Mesenchymal stem cell (in vitro differentiated cells and primary cell): ENCODE measurements at regions not wholly inside any gene's neighbourhood (a gene's known extent, or its start where the extent isn't known, plus 50 kb on each side); places are given as distances from the start of the nearest gene placed in this dataset.

Experiments
- DNase-seq: peaks from one replicate; pipeline ENCODE4 v3.0.0-alpha.2; 2013
- H2AFZ ChIP-seq: one replicate; pipeline ENCODE4 v1.6.1; 2013; ENCODE audit warnings: low read depth, mild to moderate bottlenecking, control low read depth, inconsistent platforms, low read length, moderate library complexity
- H2AK5ac ChIP-seq: 2 replicates; pipeline ENCODE4 v1.6.1; 2013; ENCODE audit warnings: low read length, moderate library complexity, mild to moderate bottlenecking, inconsistent platforms; ENCODE audit not compliant: severe bottlenecking
- H2BK120ac ChIP-seq: one replicate; pipeline ENCODE4 v1.6.1; 2013; ENCODE audit warnings: low read depth, mild to moderate bottlenecking, inconsistent platforms, low read length, moderate library complexity
- H2BK12ac ChIP-seq, 2 experiments: one replicate each; pipeline ENCODE4 v1.6.1; 2013; ENCODE audit warnings: inconsistent platforms in 2 of 2, low read length in 2 of 2, mild to moderate bottlenecking in 2 of 2, moderate library complexity in 2 of 2, control low read depth in 1 of 2
- H2BK15ac ChIP-seq: one replicate; pipeline ENCODE4 v1.6.1; 2013; ENCODE audit warnings: mild to moderate bottlenecking, low read depth, inconsistent platforms; ENCODE audit not compliant: poor library complexity, severe bottlenecking
- H2BK5ac ChIP-seq: 2 replicates; pipeline ENCODE4 v1.6.1; 2013; ENCODE audit warnings: low read depth, mild to moderate bottlenecking, low read length, control low read depth, inconsistent platforms; ENCODE audit not compliant: poor library complexity, severe bottlenecking
- H3K14ac ChIP-seq, 2 experiments: one replicate each; pipeline ENCODE4 v1.6.1; 2013; ENCODE audit warnings: inconsistent platforms in 2 of 2, low read length in 2 of 2, control low read depth in 1 of 2, mild to moderate bottlenecking in 1 of 2, moderate library complexity in 1 of 2
- H3K18ac ChIP-seq, 2 experiments: one replicate each; pipeline ENCODE4 v1.6.1; 2013; ENCODE audit warnings: inconsistent platforms in 2 of 2, low read length in 2 of 2, control low read depth in 1 of 2, low read depth in 1 of 2, mild to moderate bottlenecking in 1 of 2
- H3K23ac ChIP-seq, 2 experiments: one replicate each; pipeline ENCODE4 v1.6.1; 2013; ENCODE audit warnings: inconsistent platforms in 2 of 2, low read length in 2 of 2, mild to moderate bottlenecking in 2 of 2, moderate library complexity in 2 of 2, control low read depth in 1 of 2
- H3K27ac ChIP-seq: 2 replicates; pipeline ENCODE4 v1.5.1; 2013; ENCODE audit warnings: mild to moderate bottlenecking, moderate library complexity, low read length, control low read depth, inconsistent platforms; ENCODE audit not compliant: poor library complexity, severe bottlenecking
- H3K27me3 ChIP-seq, 2 experiments: 2 replicates each; pipeline versions ENCODE4 v1.6.1 to v1.7.0; 2013; ENCODE audit warnings: low read length in 2 of 2, mild to moderate bottlenecking in 2 of 2, moderate library complexity in 2 of 2, control low read depth in 1 of 2, inconsistent platforms in 1 of 2; ENCODE audit not compliant: control insufficient read depth in 1 of 2, insufficient read depth in 1 of 2
- H3K36me3 ChIP-seq, 2 experiments: 2 replicates each; pipeline versions ENCODE4 v1.6.1 to v1.7.0; 2013; ENCODE audit warnings: low read length in 2 of 2, control low read depth in 1 of 2, inconsistent platforms in 1 of 2, low read depth in 1 of 2, mild to moderate bottlenecking in 1 of 2; ENCODE audit not compliant: insufficient read depth in 2 of 2, control insufficient read depth in 1 of 2
- H3K4ac ChIP-seq, 2 experiments: one replicate each; pipeline ENCODE4 v1.6.1; 2013; ENCODE audit warnings: inconsistent platforms in 2 of 2, low read length in 2 of 2, mild to moderate bottlenecking in 2 of 2, moderate library complexity in 2 of 2, control low read depth in 1 of 2, low read depth in 1 of 2
- H3K4me1 ChIP-seq: 2 replicates; pipeline ENCODE4 v1.6.1; 2013; ENCODE audit warnings: low read depth, low read length, control low read depth; ENCODE audit not compliant: control insufficient read depth, insufficient read depth
- H3K4me2 ChIP-seq: 2 replicates; pipeline ENCODE4 v1.6.1; 2013; ENCODE audit warnings: low read length, mild to moderate bottlenecking, inconsistent platforms; ENCODE audit not compliant: poor library complexity, severe bottlenecking
- H3K4me3 ChIP-seq, 2 experiments: 2 replicates each; pipeline versions ENCODE4 v1.5.1 to v1.7.0; 2013; ENCODE audit warnings: low read length in 2 of 2, mild to moderate bottlenecking in 2 of 2, control low read depth in 1 of 2, low read depth in 1 of 2; ENCODE audit not compliant: insufficient read depth in 1 of 2
- H3K79me1 ChIP-seq: replicated peaks from 2 replicates; pipeline ENCODE4 v1.6.1; 2013; ENCODE audit warnings: mild to moderate bottlenecking, control low read depth, low read length, inconsistent platforms; ENCODE audit not compliant: poor library complexity, severe bottlenecking
- H3K9ac ChIP-seq: 2 replicates; pipeline ENCODE4 v1.7.0; 2013; ENCODE audit warnings: mild to moderate bottlenecking, low read length, moderate library complexity
- H3K9me3 ChIP-seq: 2 replicates; pipeline ENCODE4 v1.7.0; 2013; ENCODE audit warnings: mild to moderate bottlenecking, low read length; ENCODE audit not compliant: control insufficient read depth
- H4K8ac ChIP-seq: one replicate; pipeline ENCODE4 v1.6.1; 2013; ENCODE audit warnings: inconsistent platforms, mild to moderate bottlenecking, low read length, moderate library complexity
- H4K91ac ChIP-seq: one replicate; pipeline ENCODE4 v1.6.1; 2013; ENCODE audit warnings: mild to moderate bottlenecking, low read length, inconsistent platforms
- WGBS: methylation state at CpG from one replicate; pipeline ENCODE4 v1.1.7; 2013; ENCODE audit warnings: mixed read lengths; 5-methylcytosine and 5-hydroxymethylcytosine counted together

DNA sequence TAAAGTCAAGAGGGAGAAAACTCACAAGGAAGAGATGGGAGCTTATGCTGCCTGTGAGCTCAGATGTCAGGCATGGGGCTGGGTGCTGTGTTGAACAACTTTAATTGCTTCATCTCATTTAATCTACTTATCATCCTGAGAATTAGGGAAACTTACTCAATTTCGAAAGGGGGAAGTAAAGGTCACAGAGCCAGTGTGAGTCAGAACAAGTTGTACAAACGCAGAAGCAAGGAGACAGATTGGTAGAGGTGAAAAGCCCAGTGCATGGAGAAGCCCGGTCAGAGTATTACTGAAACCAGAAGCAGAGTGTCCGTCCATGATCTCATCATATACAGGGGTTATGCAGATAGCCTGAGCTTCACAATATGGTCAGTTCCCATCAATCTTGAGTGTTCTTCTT is 281.1 kb upstream of the POU3F3 start:
- H2AK5ac ChIP-seq, result no peak overlapping the region
- DNase-seq, result no peak
- H3K27me3 ChIP-seq, result no peaks in the 10 kb centered on the region
- H3K9ac ChIP-seq, result no peak overlapping the region
- no peak overlapping the region for H2BK12ac ChIP-seq
- no peak overlapping the region for H4K8ac ChIP-seq
- no peak overlapping the region for H3K4me3 ChIP-seq
- no peaks in the 10 kb centered on the region for H3K4me1 ChIP-seq
- no peak overlapping the region for H2AFZ ChIP-seq
- no peak overlapping the region for H2BK15ac ChIP-seq
- H2BK5ac ChIP-seq, result no peak overlapping the region
- no peaks in the 10 kb centered on the region for H3K9me3 ChIP-seq
- no peak overlapping the region for H3K14ac ChIP-seq
- no peaks in the 10 kb centered on the region for H3K36me3 ChIP-seq
- H2BK120ac ChIP-seq, result no peak overlapping the region
- no peak overlapping the region for H3K4ac ChIP-seq
- H3K79me1 ChIP-seq, result no peaks in the 10 kb centered on the region
- no peak overlapping the region for H4K91ac ChIP-seq
- H3K27ac ChIP-seq, result no peak overlapping the region
- no peak overlapping the region for H3K23ac ChIP-seq
- no peak overlapping the region for H3K18ac ChIP-seq
- 77% methylated on average over 4 of the region's 4 CpGs for WGBS
- H3K4me2 ChIP-seq, result no peak overlapping the region

DNA sequence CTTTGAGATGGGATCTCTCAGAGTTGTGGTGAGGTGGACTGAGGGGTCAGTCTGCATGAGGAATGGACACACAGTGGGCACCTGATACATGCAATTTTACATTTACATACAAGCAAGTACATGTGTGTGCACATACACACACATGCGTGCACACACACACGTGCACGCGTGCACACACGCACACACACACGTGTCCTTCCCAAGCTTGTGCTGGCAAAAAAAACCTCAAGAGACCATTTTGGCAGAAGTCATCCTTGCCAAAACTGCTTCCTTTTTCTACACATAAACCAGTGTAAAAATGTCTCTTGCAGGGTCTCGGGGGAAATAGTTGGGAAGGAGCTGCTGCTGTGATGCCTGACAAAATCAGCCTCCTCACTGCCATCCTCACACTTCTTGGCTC is 279.5 kb upstream of the POU3F3 start:
- Histone ChIP-seq H2BK5ac (no peak overlapping the region), H3K9me3 (no peaks in the 10 kb centered on the region), H3K4me2 (no peak overlapping the region), H3K4me3 (no peak overlapping the region), H3K36me3 (no peaks in the 10 kb centered on the region), H3K14ac (no peak overlapping the region), H3K27me3 (no peaks in the 10 kb centered on the region), H4K8ac (no peak overlapping the region), H3K23ac (no peak overlapping the region), H2AK5ac (no peak overlapping the region), H3K79me1 (no peaks in the 10 kb centered on the region), H3K18ac (no peak overlapping the region), H3K27ac (no peak overlapping the region), H3K4me1 (no peaks in the 10 kb centered on the region), H2BK15ac (no peak overlapping the region), H2BK120ac (no peak overlapping the region), H3K4ac (no peak overlapping the region), H4K91ac (no peak overlapping the region), H2AFZ (no peak overlapping the region), H3K9ac (no peak overlapping the region), H2BK12ac (no peak overlapping the region)
- WGBS, result 91% methylated on average over 7 of the region's 7 CpGs
- DNase-seq, result no peak

DNA sequence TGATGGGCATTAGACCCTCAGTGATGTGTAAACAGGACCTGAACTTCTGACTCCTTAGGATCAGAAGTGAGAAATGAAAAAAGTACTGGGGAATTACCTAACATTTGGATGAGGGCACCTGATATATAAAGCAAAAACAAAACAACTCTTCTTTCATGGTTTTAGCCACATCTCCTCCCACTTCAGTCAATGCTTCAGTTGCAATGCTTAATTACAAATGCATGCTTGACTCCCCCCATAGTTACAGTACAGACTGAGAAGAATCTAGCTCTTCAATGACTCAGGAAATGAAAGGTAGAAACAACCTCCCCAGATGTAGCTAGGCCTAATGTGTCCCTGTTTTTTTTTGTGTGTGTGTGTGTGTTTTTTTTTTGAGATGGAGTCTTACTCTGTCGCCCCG is 276.8 kb upstream of the POU3F3 start:
- Histone ChIP-seq H4K8ac (no peak overlapping the region), H3K4me3 (no peak overlapping the region), H3K14ac (no peak overlapping the region), H3K23ac (no peak overlapping the region), H2BK5ac (no peak overlapping the region), H3K4ac (no peak overlapping the region), H3K9ac (no peak overlapping the region), H3K27me3 (no peaks in the 10 kb centered on the region), H2BK15ac (no peak overlapping the region), H2BK12ac (no peak overlapping the region), H3K27ac (no peak overlapping the region), H3K4me2 (no peak overlapping the region), H4K91ac (no peak overlapping the region), H3K9me3 (no peaks in the 10 kb centered on the region), H2AFZ (no peak overlapping the region), H3K18ac (no peak overlapping the region), H3K4me1 (no peaks in the 10 kb centered on the region), H2BK120ac (no peak overlapping the region), H2AK5ac (no peak overlapping the region), H3K79me1 (no peaks in the 10 kb centered on the region), H3K36me3 (no peaks in the 10 kb centered on the region)
- no CpG with 5 or more reads among the region's 2 CpGs for WGBS
- no peak for DNase-seq

DNA sequence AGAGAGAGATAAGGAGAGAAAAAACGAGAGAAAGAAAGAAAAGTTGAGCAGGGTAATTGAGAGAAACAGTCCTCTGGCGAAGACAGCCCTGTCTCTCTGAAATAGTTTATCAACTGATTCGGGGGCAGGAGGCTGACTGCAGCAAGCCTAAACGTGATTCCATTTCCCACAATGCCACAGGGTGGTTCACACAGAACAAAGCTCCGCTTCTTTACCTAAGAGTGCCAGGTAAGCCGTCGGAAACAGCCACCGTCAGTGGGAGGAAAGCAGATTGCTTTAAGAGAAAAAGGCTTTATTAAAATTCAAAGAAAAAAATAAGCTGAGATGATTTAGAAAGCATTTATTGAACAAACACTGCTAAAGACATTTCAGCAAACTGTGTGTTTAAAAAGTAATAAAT is 271.4 kb upstream of the POU3F3 start:
- no peak overlapping the region for H3K23ac ChIP-seq
- H2BK15ac ChIP-seq, result no peak overlapping the region
- H3K9ac ChIP-seq, result no peak overlapping the region
- H4K91ac ChIP-seq, result no peak overlapping the region
- no peaks in the 10 kb centered on the region for H3K36me3 ChIP-seq
- H3K18ac ChIP-seq, result no peak overlapping the region
- H2BK12ac ChIP-seq, result no peak overlapping the region
- no peak overlapping the region for H3K4ac ChIP-seq
- H2AK5ac ChIP-seq, result no peak overlapping the region
- no peak overlapping the region for H2BK5ac ChIP-seq
- no peak overlapping the region for H2AFZ ChIP-seq
- H3K4me3 ChIP-seq, result no peak overlapping the region
- no peak overlapping the region for H4K8ac ChIP-seq
- H2BK120ac ChIP-seq, result no peak overlapping the region
- no peaks in the 10 kb centered on the region for H3K9me3 ChIP-seq
- no peak overlapping the region for H3K4me2 ChIP-seq
- H3K27ac ChIP-seq, result no peak overlapping the region
- H3K27me3 ChIP-seq, result no peaks in the 10 kb centered on the region
- DNase-seq, result no peak
- H3K14ac ChIP-seq, result no peak overlapping the region
- WGBS, result 71% methylated on average over 6 of the region's 8 CpGs
- H3K79me1 ChIP-seq, result no peaks in the 10 kb centered on the region
- no peaks in the 10 kb centered on the region for H3K4me1 ChIP-seq
